Activated CD8-positive, alpha-beta T cell treated with anti-CD3 and anti-CD28 coated beads for 36 hours (primary cell): ENCODE measurements at regions not wholly inside any gene's neighbourhood (a gene's known extent, or its start where the extent isn't known, plus 50 kb on each side); places are given as distances from the start of the nearest gene placed in this dataset.

Experiments
- ATAC-seq: fragments of 200-7000 bp; cut with Tn5 transposase; one replicate; pipeline ENCODE4 v1.10.0; 2021; ENCODE audit warnings: mild to moderate bottlenecking, moderate library complexity
- CTCF ChIA-PET: fragments of 350-600 bp; sonication (Branson Sonifier 250); formaldehyde crosslinking; loops from one replicate; lab custom pipeline; 2021; ENCODE audit warnings: antibody characterized with exemption; lab: Charles Lee
- POLR2A ChIA-PET: fragments of 350-600 bp; sonication (Branson Sonifier 250); formaldehyde crosslinking; loops from one replicate; lab custom pipeline; 2021; ENCODE audit warnings: antibody characterized with exemption; lab: Charles Lee
- DNase-seq: peaks from one replicate; pipeline ENCODE4 v3.0.0-alpha.2; 2020
- H3K27ac Mint-ChIP-seq: one replicate; pipeline ENCODE4 v1.8.0; 2021; ENCODE audit warnings: mild to moderate bottlenecking, mixed read lengths
- H3K27me3 Mint-ChIP-seq: one replicate; pipeline ENCODE4 v1.8.0; 2021; ENCODE audit warnings: mixed read lengths
- H3K36me3 Mint-ChIP-seq: one replicate; pipeline ENCODE4 v1.8.0; 2021; ENCODE audit warnings: low read depth, mixed read lengths
- H3K4me1 Mint-ChIP-seq: one replicate; pipeline ENCODE4 v1.8.0; 2021; ENCODE audit warnings: low read depth, mixed read lengths
- H3K4me3 Mint-ChIP-seq: one replicate; pipeline ENCODE4 v1.8.0; 2021; ENCODE audit warnings: mild to moderate bottlenecking, moderate library complexity, mixed read lengths
- H3K9me3 Mint-ChIP-seq: one replicate; pipeline ENCODE4 v1.8.0; 2021; ENCODE audit warnings: mixed read lengths
- intact Hi-C: fragments of 100-400 bp; cut with micrococcal nuclease; formaldehyde crosslinking; loops from one replicate; pipeline ENCODE4 v1.10.0; 2022
- TF ChIP-seq, protein P1 (sequence below): fragments of 200-600 bp; IDR thresholded peaks from one replicate; pipeline ENCODE4 v1.8.0; 2022; ENCODE audit warnings: antibody characterized with exemption, mild to moderate bottlenecking

DNA sequence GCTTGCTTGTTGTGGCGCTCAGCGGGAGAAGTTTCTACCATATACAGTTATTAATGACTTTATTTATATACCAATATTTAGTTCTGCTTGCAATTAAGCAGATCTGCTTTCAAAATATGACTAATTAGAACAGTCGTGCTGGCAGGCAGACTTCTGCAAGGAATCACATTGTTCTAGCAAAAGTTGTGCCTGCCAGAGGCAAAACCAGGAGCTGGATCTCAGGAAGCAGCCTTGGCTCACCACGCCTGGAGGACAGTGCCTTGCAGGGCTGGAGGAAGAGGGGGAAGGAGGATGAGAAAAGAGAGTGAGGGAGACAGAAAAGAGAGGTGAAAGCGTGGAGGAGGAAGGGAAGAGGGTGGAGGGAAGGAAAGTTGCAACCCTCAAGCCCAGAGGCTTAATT lies 160.3 kb downstream of the NUP210 start:
- DNase-seq (no peak), ATAC-seq (no peak)
- H3K27ac Mint-ChIP-seq, result no peak overlapping the region
- ChIA-PET CTCF (no interaction called here), POLR2A (no interaction called here)
- TF ChIP-seq, protein P1, sequence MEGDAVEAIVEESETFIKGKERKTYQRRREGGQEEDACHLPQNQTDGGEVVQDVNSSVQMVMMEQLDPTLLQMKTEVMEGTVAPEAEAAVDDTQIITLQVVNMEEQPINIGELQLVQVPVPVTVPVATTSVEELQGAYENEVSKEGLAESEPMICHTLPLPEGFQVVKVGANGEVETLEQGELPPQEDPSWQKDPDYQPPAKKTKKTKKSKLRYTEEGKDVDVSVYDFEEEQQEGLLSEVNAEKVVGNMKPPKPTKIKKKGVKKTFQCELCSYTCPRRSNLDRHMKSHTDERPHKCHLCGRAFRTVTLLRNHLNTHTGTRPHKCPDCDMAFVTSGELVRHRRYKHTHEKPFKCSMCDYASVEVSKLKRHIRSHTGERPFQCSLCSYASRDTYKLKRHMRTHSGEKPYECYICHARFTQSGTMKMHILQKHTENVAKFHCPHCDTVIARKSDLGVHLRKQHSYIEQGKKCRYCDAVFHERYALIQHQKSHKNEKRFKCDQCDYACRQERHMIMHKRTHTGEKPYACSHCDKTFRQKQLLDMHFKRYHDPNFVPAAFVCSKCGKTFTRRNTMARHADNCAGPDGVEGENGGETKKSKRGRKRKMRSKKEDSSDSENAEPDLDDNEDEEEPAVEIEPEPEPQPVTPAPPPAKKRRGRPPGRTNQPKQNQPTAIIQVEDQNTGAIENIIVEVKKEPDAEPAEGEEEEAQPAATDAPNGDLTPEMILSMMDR, result no peak
- peaks cover 9% of the 10 kb centered on the region for H3K4me1 Mint-ChIP-seq
- H3K36me3 Mint-ChIP-seq, result no peaks in the 10 kb centered on the region
- no peak overlapping the region for H3K4me3 Mint-ChIP-seq
- H3K27me3 Mint-ChIP-seq, result no peaks in the 10 kb centered on the region
- intact Hi-C loops, result no loop called here
- no peaks in the 10 kb centered on the region for H3K9me3 Mint-ChIP-seq

DNA sequence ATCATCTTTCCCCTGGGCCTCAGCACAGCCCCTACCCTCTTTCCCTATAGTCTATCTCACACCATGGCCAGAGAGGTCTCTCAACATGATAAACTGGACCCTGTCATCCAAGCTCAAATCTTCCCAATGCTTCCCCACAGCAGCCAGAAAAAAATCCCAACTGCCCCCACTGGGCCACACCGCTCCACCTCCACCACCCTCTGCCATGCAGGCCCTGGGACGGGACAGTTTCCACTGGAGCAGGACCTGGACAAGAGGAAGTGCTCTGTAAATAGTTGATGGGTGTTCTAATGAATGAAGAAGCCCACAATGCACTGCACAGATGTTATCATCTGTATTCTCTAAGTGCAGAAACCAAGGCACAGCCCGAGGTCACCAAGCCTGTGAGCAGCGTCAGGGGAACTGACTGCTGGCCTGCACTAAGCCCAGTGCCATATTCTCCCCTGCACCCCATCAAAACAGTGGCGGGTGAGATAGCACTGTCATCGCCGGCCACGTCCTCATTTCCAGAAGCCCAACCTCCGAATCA lies 161.1 kb downstream of the NUP210 start:
- Mint-ChIP-seq H3K4me1 (peaks cover 9% of the 10 kb centered on the region), H3K36me3 (no peaks in the 10 kb centered on the region), H3K9me3 (no peaks in the 10 kb centered on the region), H3K4me3 (no peak overlapping the region), H3K27me3 (no peaks in the 10 kb centered on the region), H3K27ac (no peak overlapping the region)
- TF ChIP-seq, protein P1, result no peak
- DNase-seq, result no peak
- ATAC-seq, result no peak
- ChIA-PET POLR2A (no interaction called here), CTCF (interaction anchor here (1.2 kb wide), 1 partner anchor 167 kb away, joined by 3 read pairs; no protein-coding TSS in a partner anchor)
- intact Hi-C loops, result no loop called here

DNA sequence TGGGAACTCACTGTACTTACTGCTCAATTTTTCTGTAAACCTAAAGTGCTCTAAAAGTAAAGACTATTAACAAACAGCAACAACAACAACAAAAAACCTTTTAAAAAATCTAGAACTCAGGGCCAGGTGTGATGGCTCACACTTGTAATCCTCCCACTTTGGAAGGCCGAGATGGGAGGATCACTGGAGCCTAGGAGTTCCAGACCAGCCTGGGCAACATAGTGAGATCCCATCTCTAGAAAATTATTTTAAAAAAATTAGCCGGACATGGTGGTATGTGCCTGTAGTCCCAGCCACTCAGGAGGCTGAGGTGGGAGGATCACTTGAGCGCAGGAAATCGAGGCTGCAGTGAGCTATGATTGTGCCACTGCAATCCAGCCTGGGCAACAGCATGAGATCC lies 161.8 kb downstream of the NUP210 start:
- Mint-ChIP-seq H3K27ac (no peak overlapping the region), H3K4me1 (peaks cover 9% of the 10 kb centered on the region), H3K4me3 (no peak overlapping the region), H3K36me3 (no peaks in the 10 kb centered on the region), H3K9me3 (no peaks in the 10 kb centered on the region), H3K27me3 (no peaks in the 10 kb centered on the region)
- intact Hi-C loops, result no loop called here
- ChIA-PET POLR2A (no interaction called here), CTCF (interaction anchor here (1.2 kb wide), 1 partner anchor 166 kb away, joined by 3 read pairs; no protein-coding TSS in a partner anchor)
- DNase-seq (no peak), ATAC-seq (no peak)
- TF ChIP-seq, protein P1, result no peak

DNA sequence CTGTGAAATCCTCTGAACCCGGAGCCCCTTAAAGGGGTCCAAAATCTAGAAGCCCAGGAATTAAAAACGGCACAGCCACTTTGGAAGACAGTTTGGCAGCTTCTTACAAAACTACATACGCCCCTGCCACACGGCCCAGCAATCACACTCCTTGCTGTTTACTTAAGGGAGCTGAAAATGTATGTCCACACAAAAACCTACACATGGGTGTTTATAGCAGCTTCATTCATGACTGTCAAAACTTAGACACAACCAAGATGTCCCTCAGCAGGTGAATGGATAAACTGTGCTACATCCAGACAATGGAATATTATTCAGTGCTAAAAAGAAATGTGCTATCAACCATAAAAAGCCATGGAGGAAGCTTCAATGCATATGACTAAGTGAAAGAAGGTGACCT lies 162.5 kb downstream of the NUP210 start:
- Mint-ChIP-seq H3K9me3 (no peaks in the 10 kb centered on the region), H3K4me3 (no peak overlapping the region), H3K4me1 (peaks cover 5% of the 10 kb centered on the region), H3K27ac (no peak overlapping the region), H3K36me3 (no peaks in the 10 kb centered on the region), H3K27me3 (no peaks in the 10 kb centered on the region)
- ATAC-seq (no peak), DNase-seq (no peak)
- ChIA-PET CTCF (no interaction called here), POLR2A (interaction anchor here (0.5 to 0.6 kb wide), 2 partner anchors 31 to 83 kb away, joined by 3 to 4 read pairs; no protein-coding TSS in a partner anchor)
- TF ChIP-seq, protein P1, result no peak
- intact Hi-C loops, result no loop called here

DNA sequence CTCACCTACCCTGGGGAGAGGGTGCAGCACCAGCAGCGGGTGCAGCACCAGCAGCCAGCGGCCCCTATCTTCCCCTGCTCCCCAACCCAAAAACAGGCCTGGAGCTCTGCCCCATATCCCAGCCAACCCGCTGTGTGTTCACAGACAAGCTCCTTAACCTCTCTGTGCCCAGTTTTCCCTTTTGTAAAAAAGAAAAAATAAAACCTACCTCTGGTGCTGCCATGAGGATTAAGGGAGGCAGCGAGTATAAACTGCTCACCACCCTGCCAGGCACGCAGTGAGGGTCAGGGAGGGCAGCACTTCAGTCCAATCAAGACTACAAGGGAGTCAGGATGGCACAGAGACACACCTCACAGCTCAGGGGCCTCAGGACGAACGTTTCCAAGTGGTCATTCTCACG lies 163.3 kb downstream of the NUP210 start:
- intact Hi-C loops, result no loop called here
- Mint-ChIP-seq H3K36me3 (no peaks in the 10 kb centered on the region), H3K27me3 (no peaks in the 10 kb centered on the region), H3K27ac (no peak overlapping the region), H3K4me1 (no peaks in the 10 kb centered on the region), H3K4me3 (no peak overlapping the region), H3K9me3 (no peaks in the 10 kb centered on the region)
- ChIA-PET POLR2A (no interaction called here), CTCF (no interaction called here)
- no peak for ATAC-seq
- DNase-seq, result no peak
- TF ChIP-seq, protein P1, result no peak
